ENCODE measurements at regions not wholly inside any gene's neighbourhood (a gene's known extent, or its start where the extent isn't known, plus 50 kb on each side); places are given as distances from the start of the nearest gene placed in this dataset.
A peak's percentile ranks its signal among the peaks of the same experiment; 100 is the strongest.

DNA sequence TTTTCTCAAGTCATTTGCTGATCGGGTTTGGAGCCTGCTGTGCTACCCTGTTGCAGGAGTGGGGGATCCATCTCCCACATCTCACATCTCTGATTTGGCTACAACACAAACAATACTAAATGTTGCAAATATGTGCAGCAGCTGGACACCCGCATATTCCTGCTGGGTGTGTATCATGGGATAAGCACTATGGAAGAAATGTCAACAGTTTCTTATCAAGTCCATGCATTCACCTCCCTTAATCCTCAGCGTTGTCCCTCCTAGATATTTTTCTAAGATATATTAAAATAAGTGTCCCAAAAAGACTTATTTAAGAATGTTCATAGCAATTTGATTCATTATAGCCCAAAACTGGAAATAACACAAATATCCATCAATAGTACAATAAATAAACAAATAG, 303.7 kb downstream of the TRIB2 start (continued):
- TF ChIP-seq, protein P1, sequence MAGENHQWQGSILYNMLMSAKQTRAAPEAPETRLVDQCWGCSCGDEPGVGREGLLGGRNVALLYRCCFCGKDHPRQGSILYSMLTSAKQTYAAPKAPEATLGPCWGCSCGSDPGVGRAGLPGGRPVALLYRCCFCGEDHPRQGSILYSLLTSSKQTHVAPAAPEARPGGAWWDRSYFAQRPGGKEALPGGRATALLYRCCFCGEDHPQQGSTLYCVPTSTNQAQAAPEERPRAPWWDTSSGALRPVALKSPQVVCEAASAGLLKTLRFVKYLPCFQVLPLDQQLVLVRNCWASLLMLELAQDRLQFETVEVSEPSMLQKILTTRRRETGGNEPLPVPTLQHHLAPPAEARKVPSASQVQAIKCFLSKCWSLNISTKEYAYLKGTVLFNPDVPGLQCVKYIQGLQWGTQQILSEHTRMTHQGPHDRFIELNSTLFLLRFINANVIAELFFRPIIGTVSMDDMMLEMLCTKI (IDR thresholded peaks at IDR 0.05; ENCODE audit: partially characterized antibody) = no peak
- TF ChIP-seq PYGO2 (tag; IDR thresholded peaks at IDR 0.05) = no peak
- TF ChIP-seq SOX6 (IDR thresholded peaks at IDR 0.05) = peak; percentile 84
- no peak for TF ChIP-seq TOE1 (IDR thresholded peaks at IDR 0.05; ENCODE audit: borderline replicate concordance)
- no peak for TF ChIP-seq TOE1 (CRISPR knock-in tag; IDR thresholded peaks at IDR 0.05; ENCODE audit: borderline replicate concordance, low read depth)
- TF ChIP-seq GABPA (tag; conservative IDR thresholded peaks at IDR 0.05; ENCODE audit: low read depth) = no peak
- TF ChIP-seq, protein P2, sequence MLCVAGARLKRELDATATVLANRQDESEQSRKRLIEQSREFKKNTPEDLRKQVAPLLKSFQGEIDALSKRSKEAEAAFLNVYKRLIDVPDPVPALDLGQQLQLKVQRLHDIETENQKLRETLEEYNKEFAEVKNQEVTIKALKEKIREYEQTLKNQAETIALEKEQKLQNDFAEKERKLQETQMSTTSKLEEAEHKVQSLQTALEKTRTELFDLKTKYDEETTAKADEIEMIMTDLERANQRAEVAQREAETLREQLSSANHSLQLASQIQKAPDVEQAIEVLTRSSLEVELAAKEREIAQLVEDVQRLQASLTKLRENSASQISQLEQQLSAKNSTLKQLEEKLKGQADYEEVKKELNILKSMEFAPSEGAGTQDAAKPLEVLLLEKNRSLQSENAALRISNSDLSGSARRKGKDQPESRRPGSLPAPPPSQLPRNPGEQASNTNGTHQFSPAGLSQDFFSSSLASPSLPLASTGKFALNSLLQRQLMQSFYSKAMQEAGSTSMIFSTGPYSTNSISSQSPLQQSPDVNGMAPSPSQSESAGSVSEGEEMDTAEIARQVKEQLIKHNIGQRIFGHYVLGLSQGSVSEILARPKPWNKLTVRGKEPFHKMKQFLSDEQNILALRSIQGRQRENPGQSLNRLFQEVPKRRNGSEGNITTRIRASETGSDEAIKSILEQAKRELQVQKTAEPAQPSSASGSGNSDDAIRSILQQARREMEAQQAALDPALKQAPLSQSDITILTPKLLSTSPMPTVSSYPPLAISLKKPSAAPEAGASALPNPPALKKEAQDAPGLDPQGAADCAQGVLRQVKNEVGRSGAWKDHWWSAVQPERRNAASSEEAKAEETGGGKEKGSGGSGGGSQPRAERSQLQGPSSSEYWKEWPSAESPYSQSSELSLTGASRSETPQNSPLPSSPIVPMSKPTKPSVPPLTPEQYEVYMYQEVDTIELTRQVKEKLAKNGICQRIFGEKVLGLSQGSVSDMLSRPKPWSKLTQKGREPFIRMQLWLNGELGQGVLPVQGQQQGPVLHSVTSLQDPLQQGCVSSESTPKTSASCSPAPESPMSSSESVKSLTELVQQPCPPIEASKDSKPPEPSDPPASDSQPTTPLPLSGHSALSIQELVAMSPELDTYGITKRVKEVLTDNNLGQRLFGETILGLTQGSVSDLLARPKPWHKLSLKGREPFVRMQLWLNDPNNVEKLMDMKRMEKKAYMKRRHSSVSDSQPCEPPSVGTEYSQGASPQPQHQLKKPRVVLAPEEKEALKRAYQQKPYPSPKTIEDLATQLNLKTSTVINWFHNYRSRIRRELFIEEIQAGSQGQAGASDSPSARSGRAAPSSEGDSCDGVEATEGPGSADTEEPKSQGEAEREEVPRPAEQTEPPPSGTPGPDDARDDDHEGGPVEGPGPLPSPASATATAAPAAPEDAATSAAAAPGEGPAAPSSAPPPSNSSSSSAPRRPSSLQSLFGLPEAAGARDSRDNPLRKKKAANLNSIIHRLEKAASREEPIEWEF (CRISPR knock-in tag; IDR thresholded peaks at IDR 0.05) = no peak
- peak; percentile 57; the same call in 1 of the 2 replicates for TF ChIP-seq FOXM1 (IDR thresholded peaks at IDR 0.05; ENCODE audit: low read depth)
- no peak for TF ChIP-seq FOXM1 (CRISPR knock-in tag; IDR thresholded peaks at IDR 0.05; ENCODE audit: low read depth)
- TF ChIP-seq GATA2 (CRISPR knock-in tag; IDR thresholded peaks at IDR 0.05) = peak; percentile 69
- TF ChIP-seq SMAD4 (CRISPR knock-in tag; conservative IDR thresholded peaks at IDR 0.05) = no peak
- no peak for TF ChIP-seq XRCC4 (IDR thresholded peaks at IDR 0.05; ENCODE audit: extremely low read depth, insufficient read depth, insufficient read length)
- peak; percentile 92 for TF ChIP-seq ARID1B (IDR thresholded peaks at IDR 0.05)
- TF ChIP-seq, protein P3, sequence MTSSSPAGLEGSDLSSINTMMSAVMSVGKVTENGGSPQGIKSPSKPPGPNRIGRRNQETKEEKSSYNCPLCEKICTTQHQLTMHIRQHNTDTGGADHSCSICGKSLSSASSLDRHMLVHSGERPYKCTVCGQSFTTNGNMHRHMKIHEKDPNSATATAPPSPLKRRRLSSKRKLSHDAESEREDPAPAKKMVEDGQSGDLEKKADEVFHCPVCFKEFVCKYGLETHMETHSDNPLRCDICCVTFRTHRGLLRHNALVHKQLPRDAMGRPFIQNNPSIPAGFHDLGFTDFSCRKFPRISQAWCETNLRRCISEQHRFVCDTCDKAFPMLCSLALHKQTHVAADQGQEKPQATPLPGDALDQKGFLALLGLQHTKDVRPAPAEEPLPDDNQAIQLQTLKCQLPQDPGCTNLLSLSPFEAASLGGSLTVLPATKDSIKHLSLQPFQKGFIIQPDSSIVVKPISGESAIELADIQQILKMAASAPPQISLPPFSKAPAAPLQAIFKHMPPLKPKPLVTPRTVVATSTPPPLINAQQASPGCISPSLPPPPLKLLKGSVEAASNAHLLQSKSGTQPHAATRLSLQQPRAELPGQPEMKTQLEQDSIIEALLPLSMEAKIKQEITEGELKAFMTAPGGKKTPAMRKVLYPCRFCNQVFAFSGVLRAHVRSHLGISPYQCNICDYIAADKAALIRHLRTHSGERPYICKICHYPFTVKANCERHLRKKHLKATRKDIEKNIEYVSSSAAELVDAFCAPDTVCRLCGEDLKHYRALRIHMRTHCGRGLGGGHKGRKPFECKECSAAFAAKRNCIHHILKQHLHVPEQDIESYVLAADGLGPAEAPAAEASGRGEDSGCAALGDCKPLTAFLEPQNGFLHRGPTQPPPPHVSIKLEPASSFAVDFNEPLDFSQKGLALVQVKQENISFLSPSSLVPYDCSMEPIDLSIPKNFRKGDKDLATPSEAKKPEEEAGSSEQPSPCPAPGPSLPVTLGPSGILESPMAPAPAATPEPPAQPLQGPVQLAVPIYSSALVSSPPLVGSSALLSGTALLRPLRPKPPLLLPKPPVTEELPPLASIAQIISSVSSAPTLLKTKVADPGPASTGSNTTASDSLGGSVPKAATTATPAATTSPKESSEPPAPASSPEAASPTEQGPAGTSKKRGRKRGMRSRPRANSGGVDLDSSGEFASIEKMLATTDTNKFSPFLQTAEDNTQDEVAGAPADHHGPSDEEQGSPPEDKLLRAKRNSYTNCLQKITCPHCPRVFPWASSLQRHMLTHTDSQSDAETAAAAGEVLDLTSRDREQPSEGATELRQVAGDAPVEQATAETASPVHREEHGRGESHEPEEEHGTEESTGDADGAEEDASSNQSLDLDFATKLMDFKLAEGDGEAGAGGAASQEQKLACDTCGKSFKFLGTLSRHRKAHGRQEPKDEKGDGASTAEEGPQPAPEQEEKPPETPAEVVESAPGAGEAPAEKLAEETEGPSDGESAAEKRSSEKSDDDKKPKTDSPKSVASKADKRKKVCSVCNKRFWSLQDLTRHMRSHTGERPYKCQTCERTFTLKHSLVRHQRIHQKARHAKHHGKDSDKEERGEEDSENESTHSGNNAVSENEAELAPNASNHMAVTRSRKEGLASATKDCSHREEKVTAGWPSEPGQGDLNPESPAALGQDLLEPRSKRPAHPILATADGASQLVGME (CRISPR knock-in tag; IDR thresholded peaks at IDR 0.05) = no peak
- TF ChIP-seq, protein P4, sequence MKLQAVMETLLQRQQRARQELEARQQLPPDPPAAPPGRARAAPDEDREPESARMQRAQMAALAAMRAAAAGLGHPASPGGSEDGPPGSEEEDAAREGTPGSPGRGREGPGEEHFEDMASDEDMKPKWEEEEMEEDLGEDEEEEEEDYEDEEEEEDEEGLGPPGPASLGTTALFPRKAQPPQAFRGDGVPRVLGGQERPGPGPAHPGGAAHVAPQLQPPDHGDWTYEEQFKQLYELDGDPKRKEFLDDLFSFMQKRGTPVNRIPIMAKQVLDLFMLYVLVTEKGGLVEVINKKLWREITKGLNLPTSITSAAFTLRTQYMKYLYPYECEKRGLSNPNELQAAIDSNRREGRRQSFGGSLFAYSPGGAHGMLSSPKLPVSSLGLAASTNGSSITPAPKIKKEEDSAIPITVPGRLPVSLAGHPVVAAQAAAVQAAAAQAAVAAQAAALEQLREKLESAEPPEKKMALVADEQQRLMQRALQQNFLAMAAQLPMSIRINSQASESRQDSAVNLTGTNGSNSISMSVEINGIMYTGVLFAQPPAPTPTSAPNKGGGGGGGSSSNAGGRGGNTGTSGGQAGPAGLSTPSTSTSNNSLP (IDR thresholded peaks at IDR 0.05; ENCODE audit: borderline replicate concordance, low read depth, low read length) = peak; percentile 51; the same call in 1 of the 2 replicates
